HepG2 (cell line): ENCODE measurements at regions not wholly inside any gene's neighbourhood (a gene's known extent, or its start where the extent isn't known, plus 50 kb on each side); places are given as distances from the start of the nearest gene placed in this dataset.

Experiments used
- ATAC-seq: fragments of 200-7000 bp; cut with Tn5 transposase; 3 replicates; pipeline ENCODE4 v1.9.1; 2020; ENCODE audit warnings: mild to moderate bottlenecking, moderate library complexity
- BruUV-seq: library from RNA; stranded (reverse); fragments of 400-500 nt; replicated peaks from 2 replicates; lab custom pipeline; 2021; lab: Mats Ljungman, UMichigan
- CTCF ChIA-PET: fragments of 300-600 bp; formaldehyde crosslinking; extraction: SDS; loops from one replicate; lab custom pipeline; 2021; ENCODE audit warnings: low total read pairs, inconsistent platforms, low intra/inter-chr PET ratio; lab: Yijun Ruan, JAX
- POLR2A ChIA-PET: fragments of 350-600 bp; sonication (Branson Sonifier 250); formaldehyde crosslinking; loops from one replicate; lab custom pipeline; 2020; ENCODE audit warnings: antibody characterized with exemption, inconsistent platforms; lab: Yijun Ruan, JAX
- DNase-seq: peaks from one replicate; pipeline ENCODE4 v3.0.0-alpha.2; 2015; ENCODE audit warnings: low spot score
- FAIRE-seq: peaks from 3 replicates; lab custom pipeline; 2011; peaks lifted over from hg19 to GRCh38; lab: Jason Lieb, UNC
- H2AFZ ChIP-seq: one replicate; pipeline ENCODE4 v1.6.1; 2011; ENCODE audit warnings: low read length, inconsistent platforms
- H3K27ac ChIP-seq: fragments of 300-600 bp; 3 replicates; pipeline ENCODE4 v1.8.0; 2011; ENCODE audit warnings: mixed run types, mild to moderate bottlenecking, mixed read lengths, low read length, inconsistent platforms; ENCODE audit not compliant: insufficient read depth; ENCODE audit errors: extremely low read length
- H3K27me3 ChIP-seq, 2 experiments: fragments of 200-600 bp in 1 of 2; 2 replicates in 1 of 2; 3 replicates in 1 of 2; pipeline versions ENCODE4 v1.6.0 to v1.8.0; 2011; ENCODE audit warnings: low read length in 2 of 2, mild to moderate bottlenecking in 2 of 2, moderate library complexity in 2 of 2, inconsistent platforms in 1 of 2; ENCODE audit not compliant: insufficient read depth in 2 of 2, control insufficient read depth in 1 of 2
- H3K36me3 ChIP-seq, 2 experiments: fragments of 200-600 bp in 1 of 2; replicated peaks in 1 of 2; 2 replicates in 1 of 2; 3 replicates in 1 of 2; pipeline versions ENCODE4 v1.5.1 to v1.8.0; 2011; ENCODE audit warnings: low read length in 2 of 2, inconsistent platforms in 1 of 2; ENCODE audit not compliant: insufficient read depth in 2 of 2, control insufficient read depth in 1 of 2
- H3K4me1 ChIP-seq: 2 replicates; pipeline ENCODE4 v1.5.1; 2012; ENCODE audit warnings: low read length, inconsistent platforms; ENCODE audit not compliant: insufficient read depth
- H3K4me2 ChIP-seq: 2 replicates; pipeline ENCODE4 v1.6.0; 2011; ENCODE audit warnings: low read depth, low read length, inconsistent platforms
- H3K4me3 ChIP-seq, 3 experiments: fragments of 200-600 bp in 1 of 3; sonication (generic), shearing (Covaris generic) in 1 of 3; replicated peaks in 1 of 3; 2 replicates each; pipeline ENCODE4 v1.5.1; 2011 to 2016; ENCODE audit warnings: low read length in 3 of 3, inconsistent platforms in 2 of 3, low read depth in 2 of 3, mild to moderate bottlenecking in 2 of 3, control low read depth in 1 of 3, mixed read lengths in 1 of 3; ENCODE audit not compliant: insufficient read depth in 1 of 3
- H3K79me2 ChIP-seq: one replicate; pipeline ENCODE4 v1.6.1; 2011; ENCODE audit warnings: low read length, inconsistent platforms; ENCODE audit not compliant: insufficient read depth
- H3K9ac ChIP-seq: 2 replicates; pipeline ENCODE4 v1.6.0; 2011; ENCODE audit warnings: mild to moderate bottlenecking, low read depth, low read length, inconsistent platforms; ENCODE audit not compliant: insufficient read depth
- H3K9me3 ChIP-seq: 2 replicates; pipeline ENCODE4 v1.5.1; 2012; ENCODE audit warnings: mild to moderate bottlenecking, low read length
- H4K20me1 ChIP-seq: 2 replicates; pipeline ENCODE4 v1.6.0; 2011; ENCODE audit warnings: inconsistent platforms, mild to moderate bottlenecking, low read length, moderate library complexity; ENCODE audit not compliant: insufficient read depth
- CBX2 ChIP-seq, 2 experiments: fragments of 200-600 bp in 1 of 2; sonication (generic); formaldehyde crosslinking in 1 of 2; IDR thresholded peaks; 2 replicates each; pipeline versions ENCODE4 v1.7.0 to v1.8.1; 2018 to 2022; ENCODE audit warnings: low read depth in 2 of 2, low read length in 1 of 2, mild to moderate bottlenecking in 1 of 2, missing genetic modification reagents in 1 of 2
- CERS6 ChIP-seq: sonication (generic); formaldehyde crosslinking; IDR thresholded peaks from 2 replicates; pipeline ENCODE4 v1.5.0; 2020; ENCODE audit warnings: missing genetic modification reagents
- HOXD1 ChIP-seq: sonication (generic); formaldehyde crosslinking; IDR thresholded peaks from 2 replicates; pipeline ENCODE4 v1.5.0; 2020; ENCODE audit warnings: missing genetic modification reagents
- MXI1 ChIP-seq: IDR thresholded peaks from 3 replicates; pipeline ENCODE4 v1.6.1; 2012; ENCODE audit warnings: low read depth, low read length, inconsistent platforms, borderline replicate concordance
- NCOA2 ChIP-seq: sonication (generic); formaldehyde crosslinking; IDR thresholded peaks from 2 replicates; pipeline ENCODE4 v1.8.0; 2022; ENCODE audit warnings: inconsistent platforms
- NCOA5 ChIP-seq: sonication (generic); formaldehyde crosslinking; IDR thresholded peaks from 2 replicates; pipeline ENCODE4 v1.4.0; 2020; ENCODE audit warnings: missing genetic modification reagents
- SPEN ChIP-seq: sonication (generic); formaldehyde crosslinking; IDR thresholded peaks from 2 replicates; pipeline ENCODE4 v1.5.1; 2020; ENCODE audit warnings: low read depth, mild to moderate bottlenecking, missing genetic modification reagents
- THRA ChIP-seq: sonication (generic); formaldehyde crosslinking; IDR thresholded peaks from 2 replicates; pipeline ENCODE4 v1.4.0; 2020; ENCODE audit warnings: missing genetic modification reagents, borderline replicate concordance
- ZBTB44 ChIP-seq: sonication (generic); formaldehyde crosslinking; IDR thresholded peaks from 2 replicates; pipeline ENCODE4 v1.4.0; 2020; ENCODE audit warnings: missing genetic modification reagents
- ZGPAT ChIP-seq: IDR thresholded peaks from 2 replicates; pipeline ENCODE4 v1.6.1; 2016; ENCODE audit warnings: mild to moderate bottlenecking
- ZNF276 ChIP-seq: sonication (generic); formaldehyde crosslinking; IDR thresholded peaks from 2 replicates; pipeline ENCODE4 v1.4.0; 2020; ENCODE audit warnings: mild to moderate bottlenecking, low read depth, missing genetic modification reagents
- ZNF770 ChIP-seq: sonication (generic); formaldehyde crosslinking; IDR thresholded peaks from 2 replicates; pipeline ENCODE4 v1.5.0; 2020; ENCODE audit warnings: mild to moderate bottlenecking, missing genetic modification reagents
- ZNF784 ChIP-seq: sonication (generic); formaldehyde crosslinking; IDR thresholded peaks from 2 replicates; pipeline ENCODE4 v1.5.1; 2020; ENCODE audit warnings: missing genetic modification reagents, mild to moderate bottlenecking, borderline replicate concordance
- in situ Hi-C: cut with HindIII; loops from 2 replicates; pipeline ENCODE4 v1.10.0; 2017; ENCODE audit warnings: low pct_unique_long_range_greater_than_20kb; ENCODE audit not compliant: extremely low pct_ligation_motif_present
- intact Hi-C: fragments of 100-400 bp; cut with micrococcal nuclease; formaldehyde crosslinking; loops from one replicate; pipeline ENCODE4 v1.10.0; 2022; ENCODE audit not compliant: unreplicated experiment

GRCh38 chr2:190769258-190769657 is 111.4 kb upstream of the GLS start:
- Histone ChIP-seq H3K27ac (no peak overlapping the region), H4K20me1 (no peaks in the 10 kb centered on the region), H2AFZ (no peak overlapping the region), H3K27me3 (no peaks in the 10 kb centered on the region), H3K4me2 (no peak overlapping the region), H3K4me1 (no peaks in the 10 kb centered on the region), H3K9me3 (no peaks in the 10 kb centered on the region), H3K4me3 (no peak overlapping the region), H3K9ac (no peak overlapping the region), H3K36me3 (no peaks in the 10 kb centered on the region), H3K79me2 (no peaks in the 10 kb centered on the region)
- no peak for ATAC-seq
- no peak for DNase-seq
- FAIRE-seq = no peak
- BruUV-seq = no TSS peak
- ChIA-PET CTCF (no interaction called here), POLR2A (no interaction called here)
- in situ Hi-C loops (no loop called here), intact Hi-C loops (no loop called here)
- TF ChIP-seq SPEN (CRISPR knock-in tag) = no peak
- TF ChIP-seq ZNF770 (CRISPR knock-in tag) = no peak
- TF ChIP-seq ZNF276 (CRISPR knock-in tag) = no peak
- no peak for TF ChIP-seq NCOA5 (CRISPR knock-in tag)
- no peak for TF ChIP-seq HOXD1
- TF ChIP-seq ZBTB44 (CRISPR knock-in tag) = no peak
- TF ChIP-seq ZGPAT (CRISPR knock-in tag) = no peak
- no peak for TF ChIP-seq THRA (CRISPR knock-in tag)
- no peak for TF ChIP-seq MXI1
- TF ChIP-seq ZNF784 (CRISPR knock-in tag) = no peak
- no peak for TF ChIP-seq NCOA2 (CRISPR knock-in tag)
- no peak for TF ChIP-seq CBX2 (IDR thresholded peaks at IDR 0.05; ENCODE audit: low read depth, low read length)
- TF ChIP-seq CBX2 (CRISPR knock-in tag; IDR thresholded peaks at IDR 0.05; ENCODE audit: low read depth) = no peak
- TF ChIP-seq CERS6 (CRISPR knock-in tag) = no peak
